GM18858 (cell line): ENCODE measurements at regions not wholly inside any gene's neighbourhood (a gene's known extent, or its start where the extent isn't known, plus 50 kb on each side); places are given as distances from the start of the nearest gene placed in this dataset.
"Not testable (repeated sequence)": the region's sequence is repeated elsewhere in the genome, so short reads cannot be mapped to it uniquely, and the experiment has no call there.

Source experiments
- ATAC-seq: cut with Tn5 transposase; IDR thresholded peaks from one replicate; pipeline ENCODE4 v1.9.1; 2021; ENCODE audit not compliant: unreplicated experiment

GRCh38 chr5:91243852-91244251 lies 139.3 kb downstream of the ARRDC3 start:
- no peak for ATAC-seq

GRCh38 chr5:91243286-91243685 lies 139.8 kb downstream of the ARRDC3 start:
- no peak for ATAC-seq

GRCh38 chr5:91241460-91241859 lies 141.7 kb downstream of the ARRDC3 start:
- not testable (repeated sequence) for ATAC-seq

GRCh38 chr5:91240175-91240574 lies 142.9 kb downstream of the ARRDC3 start:
- no peak for ATAC-seq

- ATAC-seq = no peak
Measured at GRCh38 chr5:91235271-91235694, 147.8 kb downstream of the ARRDC3 start.

- no peak for ATAC-seq
Measured at GRCh38 chr5:91232523-91232922, 150.6 kb downstream of the ARRDC3 start.

- no peak for ATAC-seq
Measured at GRCh38 chr5:91229031-91229727, 153.9 kb downstream of the ARRDC3 start.

GRCh38 chr5:91228188-91228587 lies 154.9 kb downstream of the ARRDC3 start:
- no peak for ATAC-seq

GRCh38 chr5:91225848-91226686 lies 157.1 kb downstream of the ARRDC3 start:
- ATAC-seq = peak; percentile 79

- ATAC-seq = no peak
Measured at GRCh38 chr5:91224969-91225368, 158.1 kb downstream of the ARRDC3 start.

GRCh38 chr5:91224456-91224855 lies 158.7 kb downstream of the ARRDC3 start:
- ATAC-seq = no peak

- no peak for ATAC-seq
Measured at GRCh38 chr5:91223886-91224285, 159.2 kb downstream of the ARRDC3 start.

- no peak for ATAC-seq
Measured at GRCh38 chr5:91222482-91222881, 160.6 kb downstream of the ARRDC3 start.

- ATAC-seq = no peak
Measured at GRCh38 chr5:91221917-91222316, 161.2 kb downstream of the ARRDC3 start.

- ATAC-seq = no peak
Measured at GRCh38 chr5:91219803-91220371, 163.2 kb downstream of the ARRDC3 start.

GRCh38 chr5:91219091-91219802 lies 163.9 kb downstream of the ARRDC3 start:
- ATAC-seq = no peak

GRCh38 chr5:91217859-91218258 lies 165.3 kb downstream of the ARRDC3 start:
- ATAC-seq = no peak

- no peak for ATAC-seq
Measured at GRCh38 chr5:91214571-91214970, 168.5 kb downstream of the ARRDC3 start.
